ENCODE measurements at regions not wholly inside any gene's neighbourhood (a gene's known extent, or its start where the extent isn't known, plus 50 kb on each side); places are given as distances from the start of the nearest gene placed in this dataset.

DNA sequence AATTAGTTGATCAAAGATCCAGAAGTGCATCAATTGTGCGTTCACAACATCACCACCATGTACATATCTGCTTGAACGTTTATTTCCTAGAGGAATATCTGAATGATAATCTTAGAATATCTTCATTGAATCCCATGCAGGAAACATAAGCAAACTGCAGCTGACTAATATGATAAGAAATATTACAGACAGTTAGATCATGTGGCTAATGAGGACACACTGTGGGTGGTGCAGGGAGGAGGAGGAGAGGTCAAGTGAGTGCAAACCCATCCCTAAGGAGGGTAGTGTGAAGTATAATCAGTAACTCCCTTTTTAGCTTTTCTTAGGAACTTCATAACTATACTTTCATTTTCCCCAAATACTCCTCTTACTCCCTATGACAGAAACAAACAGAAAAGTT lies 58.3 kb upstream of the HPGD start:
- Histone ChIP-seq H2AFZ (ENCODE audit: low read depth, low read length) (no peak overlapping the region), H3K23ac (ENCODE audit: low read length in 2 of 2) (no peak overlapping the region), H3K79me1 (replicated peaks; ENCODE audit: low read length, poor library complexity, severe bottlenecking) (no peaks in the 10 kb centered on the region), H3K9ac (ENCODE audit: low read length) (peak overlapping the region; percentile 14), H3K14ac (ENCODE audit: low read length in 2 of 2) (no peak overlapping the region), H3K18ac (ENCODE audit: low read depth in 1 of 2, low read length in 2 of 2) (no peak overlapping the region), H3K4me2 (ENCODE audit: low read length, poor library complexity, severe bottlenecking) (no peak overlapping the region), H3K27me3 (ENCODE audit: control insufficient read depth in 1 of 2, insufficient read depth in 1 of 2, low read length in 2 of 2) (no peaks in the 10 kb centered on the region), H2BK120ac (ENCODE audit: low read depth, low read length) (no peak overlapping the region), H3K27ac (ENCODE audit: low read length, poor library complexity, severe bottlenecking) (no peak overlapping the region), H3K4ac (ENCODE audit: low read depth in 1 of 2, low read length in 2 of 2) (no peak overlapping the region), H2BK5ac (ENCODE audit: low read depth, low read length, poor library complexity, severe bottlenecking) (no peak overlapping the region), H4K91ac (ENCODE audit: low read length) (no peak overlapping the region), H3K36me3 (ENCODE audit: control insufficient read depth in 1 of 2, insufficient read depth in 2 of 2, low read depth in 1 of 2, low read length in 2 of 2) (no peaks in the 10 kb centered on the region), H4K8ac (ENCODE audit: low read length) (no peak overlapping the region), H2AK5ac (ENCODE audit: low read length, severe bottlenecking) (no peak overlapping the region), H3K4me1 (ENCODE audit: control insufficient read depth, insufficient read depth, low read depth, low read length) (no peaks in the 10 kb centered on the region), H3K9me3 (ENCODE audit: control insufficient read depth, low read length) (no peaks in the 10 kb centered on the region), H3K4me3 (ENCODE audit: insufficient read depth in 1 of 2, low read depth in 1 of 2, low read length in 2 of 2) (peak overlapping the region in 1 of 2 experiments; percentile 46), H2BK12ac (ENCODE audit: low read length in 2 of 2) (no peak overlapping the region), H2BK15ac (ENCODE audit: low read depth, poor library complexity, severe bottlenecking) (no peak overlapping the region)
- 100% methylated on average over 1 of the region's 2 CpGs for WGBS
- peak; percentile 18 for DNase-seq

GRCh38 chr4:174579421-174579820 lies 57.1 kb upstream of the HPGD start:
- H3K4me3 ChIP-seq (ENCODE audit: insufficient read depth in 1 of 2, low read depth in 1 of 2, low read length in 2 of 2): no peak overlapping the region
- H4K8ac ChIP-seq (ENCODE audit: low read length): no peak overlapping the region
- H3K4ac ChIP-seq (ENCODE audit: low read depth in 1 of 2, low read length in 2 of 2): no peak overlapping the region
- H2AK5ac ChIP-seq (ENCODE audit: low read length, severe bottlenecking): no peak overlapping the region
- no peak overlapping the region for H3K14ac ChIP-seq (ENCODE audit: low read length in 2 of 2)
- no peak for DNase-seq
- H3K18ac ChIP-seq (ENCODE audit: low read depth in 1 of 2, low read length in 2 of 2): peak overlapping the region in 1 of 2 experiments; percentile 60
- no peaks in the 10 kb centered on the region for H3K79me1 ChIP-seq (replicated peaks; ENCODE audit: low read length, poor library complexity, severe bottlenecking)
- 62% methylated on average over 3 of the region's 3 CpGs for WGBS
- H3K23ac ChIP-seq (ENCODE audit: low read length in 2 of 2): no peak overlapping the region
- no peaks in the 10 kb centered on the region for H3K9me3 ChIP-seq (ENCODE audit: control insufficient read depth, low read length)
- H2AFZ ChIP-seq (ENCODE audit: low read depth, low read length): peak overlapping the region; percentile 42
- no peak overlapping the region for H2BK5ac ChIP-seq (ENCODE audit: low read depth, low read length, poor library complexity, severe bottlenecking)
- H3K4me2 ChIP-seq (ENCODE audit: low read length, poor library complexity, severe bottlenecking): no peak overlapping the region
- H2BK120ac ChIP-seq (ENCODE audit: low read depth, low read length): no peak overlapping the region
- no peak overlapping the region for H2BK12ac ChIP-seq (ENCODE audit: low read length in 2 of 2)
- no peak overlapping the region for H3K27ac ChIP-seq (ENCODE audit: low read length, poor library complexity, severe bottlenecking)
- no peak overlapping the region for H2BK15ac ChIP-seq (ENCODE audit: low read depth, poor library complexity, severe bottlenecking)
- no peaks in the 10 kb centered on the region for H3K36me3 ChIP-seq (ENCODE audit: control insufficient read depth in 1 of 2, insufficient read depth in 2 of 2, low read depth in 1 of 2, low read length in 2 of 2)
- H3K27me3 ChIP-seq (ENCODE audit: control insufficient read depth in 1 of 2, insufficient read depth in 1 of 2, low read length in 2 of 2): no peaks in the 10 kb centered on the region
- H3K4me1 ChIP-seq (ENCODE audit: control insufficient read depth, insufficient read depth, low read depth, low read length): no peaks in the 10 kb centered on the region
- no peak overlapping the region for H3K9ac ChIP-seq (ENCODE audit: low read length)
- no peak overlapping the region for H4K91ac ChIP-seq (ENCODE audit: low read length)

- H4K91ac ChIP-seq (ENCODE audit: low read length): no peak overlapping the region
- no peak for DNase-seq
- H3K14ac ChIP-seq (ENCODE audit: low read length in 2 of 2): no peak overlapping the region
- H3K9me3 ChIP-seq (ENCODE audit: control insufficient read depth, low read length): no peaks in the 10 kb centered on the region
- H3K23ac ChIP-seq (ENCODE audit: low read length in 2 of 2): no peak overlapping the region
- H3K9ac ChIP-seq (ENCODE audit: low read length): no peak overlapping the region
- no peak overlapping the region for H2BK12ac ChIP-seq (ENCODE audit: low read length in 2 of 2)
- no peak overlapping the region for H3K4ac ChIP-seq (ENCODE audit: low read depth in 1 of 2, low read length in 2 of 2)
- no peaks in the 10 kb centered on the region for H3K79me1 ChIP-seq (replicated peaks; ENCODE audit: low read length, poor library complexity, severe bottlenecking)
- no peaks in the 10 kb centered on the region for H3K4me1 ChIP-seq (ENCODE audit: control insufficient read depth, insufficient read depth, low read depth, low read length)
- H3K4me2 ChIP-seq (ENCODE audit: low read length, poor library complexity, severe bottlenecking): no peak overlapping the region
- no peaks in the 10 kb centered on the region for H3K36me3 ChIP-seq (ENCODE audit: control insufficient read depth in 1 of 2, insufficient read depth in 2 of 2, low read depth in 1 of 2, low read length in 2 of 2)
- no peak overlapping the region for H3K4me3 ChIP-seq (ENCODE audit: insufficient read depth in 1 of 2, low read depth in 1 of 2, low read length in 2 of 2)
- no peak overlapping the region for H2BK15ac ChIP-seq (ENCODE audit: low read depth, poor library complexity, severe bottlenecking)
- no peaks in the 10 kb centered on the region for H3K27me3 ChIP-seq (ENCODE audit: control insufficient read depth in 1 of 2, insufficient read depth in 1 of 2, low read length in 2 of 2)
- no peak overlapping the region for H3K18ac ChIP-seq (ENCODE audit: low read depth in 1 of 2, low read length in 2 of 2)
- H2BK5ac ChIP-seq (ENCODE audit: low read depth, low read length, poor library complexity, severe bottlenecking): no peak overlapping the region
- H3K27ac ChIP-seq (ENCODE audit: low read length, poor library complexity, severe bottlenecking): no peak overlapping the region
- no peak overlapping the region for H4K8ac ChIP-seq (ENCODE audit: low read length)
- H2AFZ ChIP-seq (ENCODE audit: low read depth, low read length): no peak overlapping the region
- no peak overlapping the region for H2AK5ac ChIP-seq (ENCODE audit: low read length, severe bottlenecking)
- WGBS: 94% methylated on average over 1 of the region's 1 CpG
- no peak overlapping the region for H2BK120ac ChIP-seq (ENCODE audit: low read depth, low read length)
Observed at GRCh38 chr4:174578366-174578765, 56.1 kb upstream of the HPGD start.

DNA sequence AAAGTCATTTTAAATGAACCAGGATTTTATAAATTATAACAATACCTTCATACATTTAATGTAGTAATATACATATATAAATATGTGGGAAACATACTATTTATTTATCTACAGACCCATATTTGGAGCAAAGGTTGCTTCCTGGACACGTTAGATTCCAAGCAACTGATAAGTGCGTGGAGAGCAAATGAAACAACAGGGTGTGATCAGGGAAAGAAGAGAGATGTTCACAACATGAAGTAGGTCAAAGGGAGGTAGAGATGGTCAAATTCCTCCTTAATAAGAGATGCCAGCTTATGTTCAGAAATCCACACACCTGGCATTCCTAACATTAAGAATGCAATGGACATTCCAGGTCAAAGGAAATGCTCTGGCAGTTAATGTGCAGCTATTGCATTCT lies 53.1 kb upstream of the HPGD start:
- Histone ChIP-seq H3K36me3 (ENCODE audit: control insufficient read depth in 1 of 2, insufficient read depth in 2 of 2, low read depth in 1 of 2, low read length in 2 of 2) (no peaks in the 10 kb centered on the region), H3K9ac (ENCODE audit: low read length) (no peak overlapping the region), H2AFZ (ENCODE audit: low read depth, low read length) (no peak overlapping the region), H3K4me2 (ENCODE audit: low read length, poor library complexity, severe bottlenecking) (no peak overlapping the region), H4K8ac (ENCODE audit: low read length) (no peak overlapping the region), H2AK5ac (ENCODE audit: low read length, severe bottlenecking) (no peak overlapping the region), H3K18ac (ENCODE audit: low read depth in 1 of 2, low read length in 2 of 2) (no peak overlapping the region), H2BK15ac (ENCODE audit: low read depth, poor library complexity, severe bottlenecking) (no peak overlapping the region), H3K14ac (ENCODE audit: low read length in 2 of 2) (no peak overlapping the region), H3K79me1 (replicated peaks; ENCODE audit: low read length, poor library complexity, severe bottlenecking) (no peaks in the 10 kb centered on the region), H2BK120ac (ENCODE audit: low read depth, low read length) (no peak overlapping the region), H3K9me3 (ENCODE audit: control insufficient read depth, low read length) (no peaks in the 10 kb centered on the region), H3K23ac (ENCODE audit: low read length in 2 of 2) (no peak overlapping the region), H3K27me3 (ENCODE audit: control insufficient read depth in 1 of 2, insufficient read depth in 1 of 2, low read length in 2 of 2) (no peaks in the 10 kb centered on the region), H4K91ac (ENCODE audit: low read length) (no peak overlapping the region), H3K27ac (ENCODE audit: low read length, poor library complexity, severe bottlenecking) (no peak overlapping the region), H3K4ac (ENCODE audit: low read depth in 1 of 2, low read length in 2 of 2) (peak overlapping the region in 1 of 2 experiments; percentile 15), H3K4me1 (ENCODE audit: control insufficient read depth, insufficient read depth, low read depth, low read length) (no peaks in the 10 kb centered on the region), H3K4me3 (ENCODE audit: insufficient read depth in 1 of 2, low read depth in 1 of 2, low read length in 2 of 2) (no peak overlapping the region), H2BK5ac (ENCODE audit: low read depth, low read length, poor library complexity, severe bottlenecking) (no peak overlapping the region), H2BK12ac (ENCODE audit: low read length in 2 of 2) (no peak overlapping the region)
- WGBS: 88% methylated on average over 2 of the region's 2 CpGs
- no peak for DNase-seq

All from mesenchymal stem cell (in vitro differentiated cells and primary cell).